Activated T-helper 1 cell treated with anti-CD3 and anti-CD28 coated beads, Interleukin-2, amount 50 U/mL, for 16 hours (primary cell): ENCODE measurements at regions not wholly inside any gene's neighbourhood (a gene's known extent, or its start where the extent isn't known, plus 50 kb on each side); places are given as distances from the start of the nearest gene placed in this dataset.

ENCODE experiments used
- DNase-seq, 2 donors: peaks; one replicate each; pipeline ENCODE4 v3.0.0-alpha.2; 2020; ENCODE audit warnings: low read depth in 1 of 2, low spot score in 1 of 2

- no peak for DNase-seq
Measured at GRCh38 chr18:37987901-37988300, 422.3 kb upstream of the CELF4 start.

- DNase-seq, result no peak
Measured at GRCh38 chr18:37986665-37987064, 421.1 kb upstream of the CELF4 start.

- no peak for DNase-seq
Measured at GRCh38 chr18:37985126-37985525, 419.5 kb upstream of the CELF4 start.

- DNase-seq, result no peak
Measured at GRCh38 chr18:37980556-37980955, 415.0 kb upstream of the CELF4 start.

- DNase-seq, result no peak
Measured at GRCh38 chr18:37975446-37975845, 409.8 kb upstream of the CELF4 start.

- DNase-seq, result no peak
Measured at GRCh38 chr18:37967261-37967660, 401.7 kb upstream of the CELF4 start.

GRCh38 chr18:37965572-37965970 is 400.0 kb upstream of the CELF4 start:
- DNase-seq, result no peak

GRCh38 chr18:37964885-37965571 is 399.4 kb upstream of the CELF4 start:
- DNase-seq, result no peak

- no peak for DNase-seq
Measured at GRCh38 chr18:37963837-37964236, 398.2 kb upstream of the CELF4 start.

- DNase-seq, result no peak
Measured at GRCh38 chr18:37962316-37962966, 396.8 kb upstream of the CELF4 start.

GRCh38 chr18:37958499-37958898 is 392.9 kb upstream of the CELF4 start:
- no peak for DNase-seq

- no peak for DNase-seq
Measured at GRCh38 chr18:37956902-37957301, 391.3 kb upstream of the CELF4 start.

- no peak for DNase-seq
Measured at GRCh38 chr18:37956020-37956419, 390.4 kb upstream of the CELF4 start.

GRCh38 chr18:37955201-37955600 is 389.6 kb upstream of the CELF4 start:
- no peak for DNase-seq

- no peak for DNase-seq
Measured at GRCh38 chr18:37953876-37954275, 388.3 kb upstream of the CELF4 start.

GRCh38 chr18:37948471-37948870 is 382.9 kb upstream of the CELF4 start:
- DNase-seq, result no peak

- no peak for DNase-seq
Measured at GRCh38 chr18:37946324-37946723, 380.7 kb upstream of the CELF4 start.

GRCh38 chr18:37944700-37945270 is 379.2 kb upstream of the CELF4 start:
- no peak for DNase-seq

- DNase-seq, result no peak
Measured at GRCh38 chr18:37937287-37937686, 371.7 kb upstream of the CELF4 start.

GRCh38 chr18:37935086-37935485 is 369.5 kb upstream of the CELF4 start:
- DNase-seq, result no peak

GRCh38 chr18:37930640-37931039 is 365.0 kb upstream of the CELF4 start:
- DNase-seq, result no peak

GRCh38 chr18:37922162-37922561 is 356.6 kb upstream of the CELF4 start:
- DNase-seq, result no peak

GRCh38 chr18:37920865-37921264 is 355.3 kb upstream of the CELF4 start:
- no peak for DNase-seq
